ENCODE measurements at regions not wholly inside any gene's neighbourhood (a gene's known extent, or its start where the extent isn't known, plus 50 kb on each side); places are given as distances from the start of the nearest gene placed in this dataset.

- Mint-ChIP-seq H3K4me3 (no peak overlapping the region), H3K36me3 (ENCODE audit: low read depth) (no peaks in the 10 kb centered on the region), H3K27ac (ENCODE audit: unreplicated experiment) (no peak overlapping the region), H3K9me3 (no peaks in the 10 kb centered on the region), H3K4me1 (no peaks in the 10 kb centered on the region), H3K27me3 (ENCODE audit: low read depth) (peaks cover 13% of the 10 kb centered on the region)
- TF ChIP-seq CTCF (conservative IDR thresholded peaks at IDR 0.05), result no peak
- no peak for DNase-seq (ENCODE audit: low read depth, low spot score)
Observed at GRCh38 chr4:155026715-155027114, 181.7 kb upstream of the NPY2R start.

- H3K4me3 Mint-ChIP-seq, result no peak overlapping the region
- no peak for TF ChIP-seq CTCF (conservative IDR thresholded peaks at IDR 0.05)
- no peaks in the 10 kb centered on the region for H3K9me3 Mint-ChIP-seq
- H3K36me3 Mint-ChIP-seq (ENCODE audit: low read depth), result no peaks in the 10 kb centered on the region
- H3K27ac Mint-ChIP-seq (ENCODE audit: unreplicated experiment), result no peak overlapping the region
- no peak for DNase-seq (ENCODE audit: low read depth, low spot score)
- no peaks in the 10 kb centered on the region for H3K4me1 Mint-ChIP-seq
- peaks cover 6% of the 10 kb centered on the region for H3K27me3 Mint-ChIP-seq (ENCODE audit: low read depth)
Observed at GRCh38 chr4:155032521-155033229, 175.8 kb upstream of the NPY2R start.

GRCh38 chr4:155033604-155034003 is 174.8 kb upstream of the NPY2R start:
- Mint-ChIP-seq H3K27ac (ENCODE audit: unreplicated experiment) (no peak overlapping the region), H3K27me3 (ENCODE audit: low read depth) (no peaks in the 10 kb centered on the region), H3K36me3 (ENCODE audit: low read depth) (no peaks in the 10 kb centered on the region), H3K4me1 (no peaks in the 10 kb centered on the region), H3K4me3 (no peak overlapping the region), H3K9me3 (no peaks in the 10 kb centered on the region)
- no peak for DNase-seq (ENCODE audit: low read depth, low spot score)
- no peak for TF ChIP-seq CTCF (conservative IDR thresholded peaks at IDR 0.05)

GRCh38 chr4:155037031-155037430 is 171.4 kb upstream of the NPY2R start:
- DNase-seq (ENCODE audit: low read depth, low spot score), result no peak
- Mint-ChIP-seq H3K27ac (ENCODE audit: unreplicated experiment) (no peak overlapping the region), H3K27me3 (ENCODE audit: low read depth) (no peaks in the 10 kb centered on the region), H3K9me3 (no peaks in the 10 kb centered on the region), H3K36me3 (ENCODE audit: low read depth) (no peaks in the 10 kb centered on the region), H3K4me1 (no peaks in the 10 kb centered on the region), H3K4me3 (no peak overlapping the region)
- no peak for TF ChIP-seq CTCF (conservative IDR thresholded peaks at IDR 0.05)

GRCh38 chr4:155038459-155038858 is 170.0 kb upstream of the NPY2R start:
- Mint-ChIP-seq H3K27ac (ENCODE audit: unreplicated experiment) (no peak overlapping the region), H3K36me3 (ENCODE audit: low read depth) (no peaks in the 10 kb centered on the region), H3K4me1 (no peaks in the 10 kb centered on the region), H3K4me3 (no peak overlapping the region), H3K27me3 (ENCODE audit: low read depth) (no peaks in the 10 kb centered on the region), H3K9me3 (no peaks in the 10 kb centered on the region)
- no peak for TF ChIP-seq CTCF (conservative IDR thresholded peaks at IDR 0.05)
- no peak for DNase-seq (ENCODE audit: low read depth, low spot score)
